K562 (cell line): ENCODE measurements at regions not wholly inside any gene's neighbourhood (a gene's known extent, or its start where the extent isn't known, plus 50 kb on each side); places are given as distances from the start of the nearest gene placed in this dataset.
"Not testable (repeated sequence)": the region's sequence is repeated elsewhere in the genome, so short reads cannot be mapped to it uniquely, and the experiment has no call there.

Experiments used
- BCL6 ChIP-seq: fragments of 250-450 bp; sonication (Bioruptor Pico); IDR thresholded peaks from 2 replicates; pipeline ENCODE4 v1.4.0; 2020
- CBX3 ChIP-seq, 2 experiments: IDR thresholded peaks; 1 replicate in 1 of 2; 2 replicates in 1 of 2; pipeline ENCODE4 v1.6.1; 2012; ENCODE audit warnings: inconsistent platforms in 2 of 2, low read length in 2 of 2, borderline replicate concordance in 1 of 2, control low read depth in 1 of 2
- CBX5 ChIP-seq: IDR thresholded peaks from 2 replicates; pipeline ENCODE4 v1.6.1; 2014; ENCODE audit warnings: low read depth, borderline replicate concordance
- FOXK2 ChIP-seq, 2 experiments: fragments of 450-650 bp; IDR thresholded peaks in 1 of 2; conservative IDR thresholded peaks in 1 of 2; 2 replicates each; pipeline ENCODE4 v1.6.1; 2016; ENCODE audit warnings: low read depth in 2 of 2, mild to moderate bottlenecking in 1 of 2
- GTF2E2 ChIP-seq: fragments of 200-800 bp; sonication (Bioruptor generic); IDR thresholded peaks from 2 replicates; pipeline ENCODE4 v1.6.1; 2016; ENCODE audit warnings: missing genetic modification characterization, missing compliant biosample characterization
- HMG20B ChIP-seq: fragments of 250-450 bp; sonication (Bioruptor Pico); IDR thresholded peaks from 2 replicates; pipeline ENCODE4 v1.5.0; 2021; ENCODE audit warnings: mild to moderate bottlenecking
- KDM4B ChIP-seq, 2 experiments: fragments of 450-650 bp in 1 of 2; sonication (generic) in 1 of 2; IDR thresholded peaks; 2 replicates each; pipeline ENCODE4 v1.6.1; 2016 to 2017; ENCODE audit warnings: borderline replicate concordance in 2 of 2, antibody characterized with exemption in 1 of 2, low read depth in 1 of 2, mild to moderate bottlenecking in 1 of 2
- KLF13 ChIP-seq: fragments of 450-650 bp; IDR thresholded peaks from 2 replicates; pipeline ENCODE4 v1.6.1; 2016; ENCODE audit warnings: missing genetic modification characterization, low read depth, mild to moderate bottlenecking, missing compliant biosample characterization, moderate library complexity, borderline replicate concordance
- KLF16 ChIP-seq: IDR thresholded peaks from 2 replicates; pipeline ENCODE4 v1.6.1; 2016; ENCODE audit warnings: antibody characterized with exemption
- KLF6 ChIP-seq: fragments of 250-450 bp; sonication (Bioruptor Pico); IDR thresholded peaks from 2 replicates; pipeline ENCODE4 v1.4.0; 2020; ENCODE audit warnings: mild to moderate bottlenecking, moderate library complexity, borderline replicate concordance
- NFRKB ChIP-seq: fragments of 450-650 bp; IDR thresholded peaks from 2 replicates; pipeline ENCODE4 v1.6.1; 2016; ENCODE audit warnings: low read depth
- NR1H2 ChIP-seq: sonication (generic); formaldehyde crosslinking; IDR thresholded peaks from 2 replicates; pipeline ENCODE4 v1.4.0; 2020; ENCODE audit warnings: mild to moderate bottlenecking, missing genetic modification reagents
- NR2C1 ChIP-seq, 2 experiments: fragments of 450-650 bp; IDR thresholded peaks; 2 replicates each; pipeline ENCODE4 v1.6.1; 2017; ENCODE audit warnings: mild to moderate bottlenecking in 2 of 2, antibody characterized with exemption in 1 of 2, inconsistent platforms in 1 of 2, missing compliant biosample characterization in 1 of 2, missing genetic modification characterization in 1 of 2
- RFX5 ChIP-seq: IDR thresholded peaks from 2 replicates; pipeline ENCODE4 v1.6.1; 2011; ENCODE audit warnings: low read depth, mild to moderate bottlenecking, improper control_type of control experiment, low read length
- STAT5A ChIP-seq: IDR thresholded peaks from 2 replicates; pipeline ENCODE4 v1.6.1; 2012; ENCODE audit warnings: low read length, inconsistent platforms, borderline replicate concordance
- TRIM24 ChIP-seq, 2 experiments: fragments of 450-650 bp; IDR thresholded peaks; 2 replicates each; pipeline ENCODE4 v1.6.1; 2016
- ZNF57 ChIP-seq: fragments of 450-650 bp; formaldehyde crosslinking; IDR thresholded peaks from 2 replicates; pipeline ENCODE4 v1.4.0; 2020; ENCODE audit warnings: mild to moderate bottlenecking, moderate library complexity
- TF ChIP-seq, protein P1 (sequence below), 2 experiments: fragments of 150-350 bp in 1 of 2; IDR thresholded peaks; 2 replicates each; pipeline ENCODE4 v1.6.1; 2012 to 2016; ENCODE audit warnings: low read depth in 2 of 2, low read length in 2 of 2, mild to moderate bottlenecking in 1 of 2, moderate library complexity in 1 of 2
- TF ChIP-seq, protein P2 (sequence below): conservative IDR thresholded peaks from 2 replicates; pipeline ENCODE4 v1.6.1; 2011; ENCODE audit warnings: low read depth, mild to moderate bottlenecking, low read length; ENCODE audit not compliant: control insufficient read depth
- TF ChIP-seq, protein P3 (sequence below): fragments of 450-650 bp; IDR thresholded peaks from 2 replicates; pipeline ENCODE4 v1.6.1; 2016
- TF ChIP-seq, protein P4 (sequence below), 2 experiments: fragments of 450-650 bp in 1 of 2; sonication (generic) in 1 of 2; formaldehyde crosslinking; conservative IDR thresholded peaks; 2 replicates each; pipeline versions ENCODE4 v1.4.0 to v1.8.1; 2020 to 2022; ENCODE audit warnings: mild to moderate bottlenecking in 1 of 2, missing genetic modification reagents in 1 of 2

DNA sequence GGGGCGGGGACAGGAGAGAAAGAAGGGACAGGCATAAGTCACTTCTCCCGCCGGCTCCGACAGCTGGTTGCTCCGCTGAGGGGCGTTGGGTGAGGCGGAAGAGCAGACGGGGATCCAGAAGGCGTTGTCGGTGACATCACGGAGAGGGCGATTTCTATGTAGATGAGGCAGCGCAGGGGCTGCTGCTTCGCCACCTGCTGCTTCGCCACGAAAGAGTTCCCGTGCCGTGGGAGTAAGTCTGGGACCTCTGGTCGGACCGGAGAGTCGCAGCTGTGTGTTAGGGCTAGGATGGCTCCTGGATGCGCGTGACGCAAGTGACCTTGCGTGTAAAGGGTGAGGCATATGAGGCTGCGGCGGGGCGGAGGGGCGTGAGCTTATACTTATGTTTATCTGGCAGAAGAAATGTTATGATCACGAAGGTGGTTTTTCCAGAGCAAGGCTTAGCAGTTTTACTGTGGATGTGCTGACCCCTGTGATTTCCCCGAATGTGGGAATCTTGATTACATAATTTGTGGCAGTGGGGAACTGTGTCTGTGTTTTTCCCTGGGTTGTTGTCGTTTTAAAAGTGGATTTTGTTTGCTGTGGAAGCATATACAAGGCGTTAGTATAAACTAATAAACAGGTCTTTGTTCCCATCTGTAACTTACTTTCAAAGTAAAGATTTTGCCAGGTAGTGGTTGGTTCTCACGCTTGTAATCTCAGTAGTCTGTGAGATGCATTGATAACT lies 52.8 kb downstream of the PPIAL4A start (continued):
- TF ChIP-seq HMG20B (0 out of 2 replicates have a peak, but pooled peaks have one; percentile 48), KLF6 (CRISPR knock-in tag) (peak; percentile 26; the same call in 1 of the 2 replicates), NR2C1 (IDR thresholded peaks at IDR 0.05) (peak; percentile 24; the same call in 1 of the 2 replicates), KDM4B (IDR thresholded peaks at IDR 0.05; ENCODE audit: borderline replicate concordance in 2 of 2, low read depth in 1 of 2) (peak in 1 of 2 experiments; percentile 99; a peak in 2 of 4 replicates), KLF16 (0 out of 2 replicates have a peak, but pooled peaks have one; percentile 1), FOXK2 (conservative IDR thresholded peaks at IDR 0.05 in 1 of 2, IDR thresholded peaks at IDR 0.05 in 1 of 2; ENCODE audit: low read depth in 2 of 2) (peak; percentile 70 to 83), NFRKB (peak; percentile 53; the same call in 1 of the 2 replicates), KLF13 (tag) (peak; percentile 86), CBX5 (0 out of 2 replicates have a peak, but pooled peaks have one; percentile 35), ZNF57 (CRISPR knock-in tag) (peak; percentile 88), NR1H2 (0 out of 2 replicates have a peak, but pooled peaks have one; percentile 45), GTF2E2 (tag) (peak; percentile 100), RFX5 (peak; percentile 75; the same call in 1 of the 2 replicates), TRIM24 (IDR thresholded peaks at IDR 0.05) (peak in 1 of 2 experiments; percentile 49; a peak in 1 of 4 replicates), CBX3 (IDR thresholded peaks at IDR 0.05; ENCODE audit: borderline replicate concordance in 1 of 2, low read length in 2 of 2) (peak in 1 of 2 experiments; percentile 53; a peak in 2 of 3 replicates), BCL6 (CRISPR knock-in tag) (peak; percentile 68; the same call in 1 of the 2 replicates), STAT5A (peak; percentile 75; the same call in 1 of the 2 replicates)
- TF ChIP-seq, protein P1, sequence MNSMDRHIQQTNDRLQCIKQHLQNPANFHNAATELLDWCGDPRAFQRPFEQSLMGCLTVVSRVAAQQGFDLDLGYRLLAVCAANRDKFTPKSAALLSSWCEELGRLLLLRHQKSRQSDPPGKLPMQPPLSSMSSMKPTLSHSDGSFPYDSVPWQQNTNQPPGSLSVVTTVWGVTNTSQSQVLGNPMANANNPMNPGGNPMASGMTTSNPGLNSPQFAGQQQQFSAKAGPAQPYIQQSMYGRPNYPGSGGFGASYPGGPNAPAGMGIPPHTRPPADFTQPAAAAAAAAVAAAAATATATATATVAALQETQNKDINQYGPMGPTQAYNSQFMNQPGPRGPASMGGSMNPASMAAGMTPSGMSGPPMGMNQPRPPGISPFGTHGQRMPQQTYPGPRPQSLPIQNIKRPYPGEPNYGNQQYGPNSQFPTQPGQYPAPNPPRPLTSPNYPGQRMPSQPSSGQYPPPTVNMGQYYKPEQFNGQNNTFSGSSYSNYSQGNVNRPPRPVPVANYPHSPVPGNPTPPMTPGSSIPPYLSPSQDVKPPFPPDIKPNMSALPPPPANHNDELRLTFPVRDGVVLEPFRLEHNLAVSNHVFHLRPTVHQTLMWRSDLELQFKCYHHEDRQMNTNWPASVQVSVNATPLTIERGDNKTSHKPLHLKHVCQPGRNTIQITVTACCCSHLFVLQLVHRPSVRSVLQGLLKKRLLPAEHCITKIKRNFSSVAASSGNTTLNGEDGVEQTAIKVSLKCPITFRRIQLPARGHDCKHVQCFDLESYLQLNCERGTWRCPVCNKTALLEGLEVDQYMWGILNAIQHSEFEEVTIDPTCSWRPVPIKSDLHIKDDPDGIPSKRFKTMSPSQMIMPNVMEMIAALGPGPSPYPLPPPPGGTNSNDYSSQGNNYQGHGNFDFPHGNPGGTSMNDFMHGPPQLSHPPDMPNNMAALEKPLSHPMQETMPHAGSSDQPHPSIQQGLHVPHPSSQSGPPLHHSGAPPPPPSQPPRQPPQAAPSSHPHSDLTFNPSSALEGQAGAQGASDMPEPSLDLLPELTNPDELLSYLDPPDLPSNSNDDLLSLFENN (IDR thresholded peaks at IDR 0.05; ENCODE audit: low read depth in 2 of 2, low read length in 2 of 2), result peak in 1 of 2 experiments; percentile 98; a peak in 2 of 4 replicates
- not testable (repeated sequence) for TF ChIP-seq NR2C1 (tag; IDR thresholded peaks at IDR 0.05)
- TF ChIP-seq, protein P2, sequence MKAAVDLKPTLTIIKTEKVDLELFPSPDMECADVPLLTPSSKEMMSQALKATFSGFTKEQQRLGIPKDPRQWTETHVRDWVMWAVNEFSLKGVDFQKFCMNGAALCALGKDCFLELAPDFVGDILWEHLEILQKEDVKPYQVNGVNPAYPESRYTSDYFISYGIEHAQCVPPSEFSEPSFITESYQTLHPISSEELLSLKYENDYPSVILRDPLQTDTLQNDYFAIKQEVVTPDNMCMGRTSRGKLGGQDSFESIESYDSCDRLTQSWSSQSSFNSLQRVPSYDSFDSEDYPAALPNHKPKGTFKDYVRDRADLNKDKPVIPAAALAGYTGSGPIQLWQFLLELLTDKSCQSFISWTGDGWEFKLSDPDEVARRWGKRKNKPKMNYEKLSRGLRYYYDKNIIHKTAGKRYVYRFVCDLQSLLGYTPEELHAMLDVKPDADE, result peak; percentile 95; the same call in 1 of the 2 replicates
- TF ChIP-seq, protein P3, sequence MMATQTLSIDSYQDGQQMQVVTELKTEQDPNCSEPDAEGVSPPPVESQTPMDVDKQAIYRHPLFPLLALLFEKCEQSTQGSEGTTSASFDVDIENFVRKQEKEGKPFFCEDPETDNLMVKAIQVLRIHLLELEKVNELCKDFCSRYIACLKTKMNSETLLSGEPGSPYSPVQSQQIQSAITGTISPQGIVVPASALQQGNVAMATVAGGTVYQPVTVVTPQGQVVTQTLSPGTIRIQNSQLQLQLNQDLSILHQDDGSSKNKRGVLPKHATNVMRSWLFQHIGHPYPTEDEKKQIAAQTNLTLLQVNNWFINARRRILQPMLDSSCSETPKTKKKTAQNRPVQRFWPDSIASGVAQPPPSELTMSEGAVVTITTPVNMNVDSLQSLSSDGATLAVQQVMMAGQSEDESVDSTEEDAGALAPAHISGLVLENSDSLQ, result peak; percentile 87
- TF ChIP-seq, protein P4, sequence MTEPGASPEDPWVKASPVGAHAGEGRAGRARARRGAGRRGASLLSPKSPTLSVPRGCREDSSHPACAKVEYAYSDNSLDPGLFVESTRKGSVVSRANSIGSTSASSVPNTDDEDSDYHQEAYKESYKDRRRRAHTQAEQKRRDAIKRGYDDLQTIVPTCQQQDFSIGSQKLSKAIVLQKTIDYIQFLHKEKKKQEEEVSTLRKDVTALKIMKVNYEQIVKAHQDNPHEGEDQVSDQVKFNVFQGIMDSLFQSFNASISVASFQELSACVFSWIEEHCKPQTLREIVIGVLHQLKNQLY (CRISPR knock-in tag; conservative IDR thresholded peaks at IDR 0.05), result peak in 1 of 2 experiments; percentile 91; a peak in 1 of 4 replicates
